Ishikawa (cell line): ENCODE measurements at regions not wholly inside any gene's neighbourhood (a gene's known extent, or its start where the extent isn't known, plus 50 kb on each side); places are given as distances from the start of the nearest gene placed in this dataset.

Experiments
- CEBPB ChIP-seq: IDR thresholded peaks from 2 replicates; pipeline ENCODE4 v1.6.1; 2012
- CREB1 ChIP-seq: IDR thresholded peaks from 2 replicates; pipeline ENCODE4 v1.6.1; 2012; ENCODE audit warnings: low read depth
- EGR1 ChIP-seq: IDR thresholded peaks from 2 replicates; pipeline ENCODE4 v1.6.1; 2012
- EP300 ChIP-seq: IDR thresholded peaks from 2 replicates; pipeline ENCODE4 v1.6.1; 2012; ENCODE audit warnings: borderline replicate concordance
- FOXM1 ChIP-seq: IDR thresholded peaks from 2 replicates; pipeline ENCODE4 v1.6.1; 2012; ENCODE audit warnings: low read depth, borderline replicate concordance
- MAX ChIP-seq: IDR thresholded peaks from 2 replicates; pipeline ENCODE4 v1.6.1; 2012
- NFIC ChIP-seq: IDR thresholded peaks from 2 replicates; pipeline ENCODE4 v1.6.1; 2012
- RAD21 ChIP-seq: IDR thresholded peaks from 2 replicates; pipeline ENCODE4 v1.6.1; 2012; ENCODE audit warnings: low read depth
- REST ChIP-seq: IDR thresholded peaks from 2 replicates; pipeline ENCODE4 v1.6.1; 2012; ENCODE audit warnings: low read depth, mild to moderate bottlenecking
- TAF1 ChIP-seq: IDR thresholded peaks from 2 replicates; pipeline ENCODE4 v1.6.1; 2012; ENCODE audit warnings: low read depth, mild to moderate bottlenecking
- TCF12 ChIP-seq: IDR thresholded peaks from 2 replicates; pipeline ENCODE4 v1.6.1; 2012; ENCODE audit warnings: low read depth
- TEAD4 ChIP-seq: IDR thresholded peaks from 2 replicates; pipeline ENCODE4 v1.6.1; 2012
- USF1 ChIP-seq: IDR thresholded peaks from 2 replicates; pipeline ENCODE4 v1.6.1; 2012
- YY1 ChIP-seq: IDR thresholded peaks from 2 replicates; pipeline ENCODE4 v1.6.1; 2012; ENCODE audit warnings: low read depth
- ZBTB7A ChIP-seq: IDR thresholded peaks from 2 replicates; pipeline ENCODE4 v1.6.1; 2012; ENCODE audit warnings: low read depth

GRCh38 chr10:104556831-104557230 is 84.3 kb upstream of the SORCS3 start:
- TF ChIP-seq EGR1 (no peak), YY1 (no peak), TCF12 (no peak), EP300 (no peak), TAF1 (no peak), ZBTB7A (no peak), TEAD4 (no peak), RAD21 (no peak), USF1 (no peak), NFIC (no peak), CEBPB (no peak), REST (no peak), MAX (no peak), FOXM1 (no peak), CREB1 (no peak)

- no peak for TF ChIP-seq FOXM1
Observed at GRCh38 chr10:104557966-104558365, 83.1 kb upstream of the SORCS3 start.

GRCh38 chr10:104559935-104560334 is 81.2 kb upstream of the SORCS3 start:
- TF ChIP-seq REST (no peak), NFIC (no peak), FOXM1 (no peak), TAF1 (no peak), RAD21 (no peak), CREB1 (no peak), TEAD4 (no peak), TCF12 (no peak), CEBPB (no peak), USF1 (no peak), EP300 (no peak), YY1 (no peak), MAX (no peak), ZBTB7A (no peak), EGR1 (no peak)

- TF ChIP-seq FOXM1 (no peak), TAF1 (no peak), ZBTB7A (no peak), EGR1 (no peak), RAD21 (no peak), TEAD4 (no peak), EP300 (no peak), REST (no peak), CREB1 (no peak), NFIC (no peak), CEBPB (no peak), TCF12 (no peak), USF1 (no peak)
Observed at GRCh38 chr10:104563051-104563450, 78.0 kb upstream of the SORCS3 start.
